Astrocyte of the spinal cord (primary cell): ENCODE measurements at regions not wholly inside any gene's neighbourhood (a gene's known extent, or its start where the extent isn't known, plus 50 kb on each side); places are given as distances from the start of the nearest gene placed in this dataset.

ENCODE experiments used
- DNase-seq: peaks from one replicate; pipeline ENCODE4 v3.0.0; 2011; ENCODE audit warnings: low read depth, low spot score
- H3K4me3 ChIP-seq: 2 replicates; pipeline ENCODE4 v1.5.1; 2011; ENCODE audit warnings: low read depth, mild to moderate bottlenecking, low read length, moderate library complexity
- CTCF ChIP-seq: IDR thresholded peaks from 2 replicates; pipeline ENCODE4 v1.5.1; 2012; ENCODE audit warnings: low read depth, mild to moderate bottlenecking, low read length, inconsistent platforms
- in situ Hi-C: cut with HindIII; loops from 2 replicates; pipeline ENCODE4 v1.10.0; 2017; ENCODE audit warnings: low sequenced_read_pairs

- no peak for TF ChIP-seq CTCF
- H3K4me3 ChIP-seq: no peak overlapping the region
- in situ Hi-C loops: no loop called here
- no peak for DNase-seq
These were observed 279.1 kb upstream of the IGF1R start for GRCh38 chr15:98369081-98369716.

GRCh38 chr15:98375513-98376340, 272.6 kb upstream of the IGF1R start:
- in situ Hi-C loops: no loop called here
- no peak for DNase-seq
- TF ChIP-seq CTCF: no peak
- no peak overlapping the region for H3K4me3 ChIP-seq

GRCh38 chr15:98380721-98381120, 267.6 kb upstream of the IGF1R start:
- no peak overlapping the region for H3K4me3 ChIP-seq
- DNase-seq: no peak
- TF ChIP-seq CTCF: no peak
- in situ Hi-C loops: no loop called here

GRCh38 chr15:98381446-98381845, 266.9 kb upstream of the IGF1R start:
- no peak for TF ChIP-seq CTCF
- in situ Hi-C loops: no loop called here
- no peak overlapping the region for H3K4me3 ChIP-seq
- no peak for DNase-seq

GRCh38 chr15:98382139-98382538, 266.2 kb upstream of the IGF1R start:
- H3K4me3 ChIP-seq: no peak overlapping the region
- TF ChIP-seq CTCF: no peak
- DNase-seq: no peak
- in situ Hi-C loops: no loop called here

DNA sequence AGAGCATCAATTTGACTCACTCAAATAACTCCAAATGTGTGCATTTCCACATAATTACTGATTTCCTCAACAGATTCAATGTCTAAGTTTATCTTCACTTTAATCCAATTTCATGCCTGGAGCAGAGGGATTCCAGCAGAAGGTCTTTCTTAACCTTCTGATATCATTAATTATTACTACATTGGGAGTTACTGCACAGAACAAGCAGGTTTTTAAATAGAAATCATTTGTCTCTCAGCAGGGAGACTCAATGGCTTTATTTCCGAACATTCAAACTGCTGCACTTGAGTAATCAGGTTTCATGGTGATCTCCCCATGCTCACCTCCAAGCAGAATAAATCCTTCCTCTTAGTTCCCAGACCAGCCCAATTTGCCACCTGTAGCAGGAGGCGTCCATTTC, 264.8 kb upstream of the IGF1R start:
- no peak overlapping the region for H3K4me3 ChIP-seq
- TF ChIP-seq CTCF: no peak
- no peak for DNase-seq
- in situ Hi-C loops: no loop called here
